ENCODE measurements at regions not wholly inside any gene's neighbourhood (a gene's known extent, or its start where the extent isn't known, plus 50 kb on each side); places are given as distances from the start of the nearest gene placed in this dataset.

- H3K4me3 ChIP-seq, result no peak overlapping the region
- H3K27me3 ChIP-seq, result no peaks in the 10 kb centered on the region
- H3K9me3 ChIP-seq, result peaks cover 0 to 26% of the 10 kb centered on the region in 2 donors
- ATAC-seq, result no peak
- intact Hi-C loops (cut with DNase I), result no loop called here
- no peaks in the 10 kb centered on the region for H3K4me1 ChIP-seq
- no peak for TF ChIP-seq CTCF (IDR thresholded peaks at IDR 0.05)
- DNase-seq, result no peak
- no peaks in the 10 kb centered on the region for H3K36me3 ChIP-seq
- H3K27ac ChIP-seq, result no peak overlapping the region
Observed at GRCh38 chr1:14215151-14215550, 383.3 kb upstream of the KAZN start.

- Histone ChIP-seq H3K4me3 (no peak overlapping the region), H3K9me3 (peaks cover 0 to 26% of the 10 kb centered on the region in 2 donors), H3K27me3 (no peaks in the 10 kb centered on the region), H3K27ac (no peak overlapping the region), H3K4me1 (no peaks in the 10 kb centered on the region), H3K36me3 (no peaks in the 10 kb centered on the region)
- intact Hi-C loops (cut with DNase I), result no loop called here
- no peak for TF ChIP-seq CTCF (IDR thresholded peaks at IDR 0.05)
- no peak for DNase-seq
- ATAC-seq, result no peak
Observed at GRCh38 chr1:14217384-14217783, 381.1 kb upstream of the KAZN start.

- Histone ChIP-seq H3K9me3 (peaks cover 0 to 26% of the 10 kb centered on the region in 2 donors), H3K27me3 (no peaks in the 10 kb centered on the region), H3K36me3 (no peaks in the 10 kb centered on the region), H3K4me3 (no peak overlapping the region), H3K4me1 (no peaks in the 10 kb centered on the region), H3K27ac (no peak overlapping the region)
- intact Hi-C loops (cut with DNase I), result no loop called here
- DNase-seq (no peak), ATAC-seq (no peak)
- no peak for TF ChIP-seq CTCF (IDR thresholded peaks at IDR 0.05)
Observed at GRCh38 chr1:14220324-14220723, 378.2 kb upstream of the KAZN start.

GRCh38 chr1:14220811-14221210, 377.7 kb upstream of the KAZN start:
- DNase-seq (no peak), ATAC-seq (no peak)
- Histone ChIP-seq H3K4me1 (no peaks in the 10 kb centered on the region), H3K4me3 (no peak overlapping the region), H3K9me3 (peaks cover 0 to 26% of the 10 kb centered on the region in 2 donors), H3K27me3 (no peaks in the 10 kb centered on the region), H3K27ac (no peak overlapping the region), H3K36me3 (no peaks in the 10 kb centered on the region)
- TF ChIP-seq CTCF (IDR thresholded peaks at IDR 0.05), result no peak
- intact Hi-C loops (cut with DNase I), result no loop called here

- no peaks in the 10 kb centered on the region for H3K4me1 ChIP-seq
- H3K27me3 ChIP-seq, result no peaks in the 10 kb centered on the region
- no peak for TF ChIP-seq CTCF (IDR thresholded peaks at IDR 0.05)
- peaks cover 0 to 15% of the 10 kb centered on the region in 2 donors for H3K9me3 ChIP-seq
- intact Hi-C loops (cut with DNase I), result no loop called here
- H3K27ac ChIP-seq, result no peak overlapping the region
- no peak for ATAC-seq
- no peak overlapping the region for H3K4me3 ChIP-seq
- DNase-seq, result no peak
- H3K36me3 ChIP-seq, result no peaks in the 10 kb centered on the region
Observed at GRCh38 chr1:14222086-14222485, 376.4 kb upstream of the KAZN start.
